H1 (cell line): ENCODE measurements at regions not wholly inside any gene's neighbourhood (a gene's known extent, or its start where the extent isn't known, plus 50 kb on each side); places are given as distances from the start of the nearest gene placed in this dataset.

Source experiments
- CTCF ChIA-PET: fragments of 300-600 bp; sonication (Branson Sonifier 250); formaldehyde crosslinking; loops from one replicate; lab custom pipeline; 2021; ENCODE audit not compliant: partially characterized antibody; lab: Charles Lee
- POLR2A ChIA-PET: fragments of 300-600 bp; sonication (Branson Sonifier 250); formaldehyde crosslinking; loops from one replicate; lab custom pipeline; 2021; ENCODE audit warnings: inconsistent platforms; ENCODE audit not compliant: partially characterized antibody; lab: Charles Lee
- DNase-seq, 2 experiments: peaks; one replicate each; pipeline versions ENCODE4 v3.0.0 to v3.0.0-alpha.2; 2010 to 2022; ENCODE audit warnings: low spot score in 2 of 2, low read depth in 1 of 2, mixed read lengths in 1 of 2
- FAIRE-seq: peaks from 2 replicates; lab custom pipeline; 2011; peaks lifted over from hg19 to GRCh38; lab: Jason Lieb, UNC
- H2AFZ ChIP-seq: 2 replicates; pipeline ENCODE4 v1.8.1; 2012; ENCODE audit warnings: low read length, inconsistent platforms
- H2AK5ac ChIP-seq: 2 replicates; pipeline ENCODE4 v1.6.1; 2013; ENCODE audit warnings: low read depth, low read length
- H2BK120ac ChIP-seq: replicated peaks from 2 replicates; pipeline ENCODE3; 2013; ENCODE audit warnings: low read depth, low read length, inconsistent platforms
- H2BK12ac ChIP-seq: 2 replicates; pipeline ENCODE4 v1.6.1; 2013; ENCODE audit warnings: low read depth, low read length
- H2BK15ac ChIP-seq: 2 replicates; pipeline ENCODE4 v1.6.1; 2013; ENCODE audit warnings: low read length
- H2BK20ac ChIP-seq: 2 replicates; pipeline ENCODE4 v1.6.1; 2013; ENCODE audit warnings: low read length
- H2BK5ac ChIP-seq: 2 replicates; pipeline ENCODE4 v1.6.1; 2013; ENCODE audit warnings: low read depth, low read length
- H3K14ac ChIP-seq: 2 replicates; pipeline ENCODE4 v1.6.1; 2013; ENCODE audit warnings: inconsistent platforms; ENCODE audit not compliant: insufficient read length
- H3K18ac ChIP-seq: 2 replicates; pipeline ENCODE4 v1.6.1; 2013; ENCODE audit warnings: low read length; ENCODE audit errors: extremely low read depth
- H3K23ac ChIP-seq: 2 replicates; pipeline ENCODE4 v1.6.1; 2013; ENCODE audit warnings: inconsistent platforms; ENCODE audit not compliant: insufficient read length
- H3K23me2 ChIP-seq: 2 replicates; pipeline ENCODE4 v1.6.1; 2013; ENCODE audit warnings: low read depth, low read length
- H3K27ac ChIP-seq: 2 replicates; pipeline ENCODE4 v1.6.1; 2011; ENCODE audit warnings: low read depth, low read length, inconsistent platforms
- H3K27me3 ChIP-seq, 4 experiments: replicated peaks in 1 of 4; 1 replicate in 1 of 4; 2 replicates in 3 of 4; pipeline versions ENCODE4 v1.6.1 to v1.8.1; 2011 to 2013; ENCODE audit warnings: low read length in 3 of 4, mild to moderate bottlenecking in 3 of 4, inconsistent platforms in 2 of 4, mixed read lengths in 2 of 4, moderate library complexity in 1 of 4; ENCODE audit not compliant: control insufficient read depth in 3 of 4, insufficient read depth in 3 of 4; ENCODE audit errors: extremely low read depth in 1 of 4
- H3K36me3 ChIP-seq, 4 experiments: 2 replicates each; pipeline versions ENCODE4 v1.6.1 to v1.8.1; 2011 to 2013; ENCODE audit warnings: mild to moderate bottlenecking in 4 of 4, low read length in 3 of 4, moderate library complexity in 2 of 4, control low read depth in 1 of 4, inconsistent platforms in 1 of 4; ENCODE audit not compliant: insufficient read depth in 4 of 4, control insufficient read depth in 2 of 4
- H3K4ac ChIP-seq: replicated peaks from 2 replicates; pipeline ENCODE3; 2013; ENCODE audit warnings: low read length, low read depth, mixed read lengths, inconsistent platforms; ENCODE audit not compliant: insufficient read length
- H3K4me1 ChIP-seq, 4 experiments: replicated peaks in 1 of 4; 1 replicate in 1 of 4; 2 replicates in 3 of 4; pipeline versions ENCODE4 v1.6.1 to v1.8.1; 2011 to 2013; ENCODE audit warnings: low read length in 3 of 4, inconsistent platforms in 2 of 4, mixed read lengths in 1 of 4; ENCODE audit not compliant: insufficient read depth in 4 of 4, control insufficient read depth in 3 of 4
- H3K4me2 ChIP-seq, 2 experiments: 2 replicates each; pipeline versions ENCODE4 v1.6.1 to v1.8.1; 2011 to 2013; ENCODE audit warnings: low read depth in 2 of 2, low read length in 2 of 2, control low read depth in 1 of 2, inconsistent platforms in 1 of 2, mild to moderate bottlenecking in 1 of 2; ENCODE audit not compliant: insufficient read depth in 1 of 2
- H3K4me3 ChIP-seq, 4 experiments: fragments of 200-600, 300-600 bp in 1 of 4; sonication (generic), shearing (Covaris generic), sonication (Bioruptor Twin) in 1 of 4; 2 replicates each; pipeline versions ENCODE4 v1.5.1 to v1.8.1; 2011 to 2016; ENCODE audit warnings: low read length in 4 of 4, low read depth in 3 of 4, control low read depth in 2 of 4, inconsistent platforms in 2 of 4, mild to moderate bottlenecking in 2 of 4, mixed read lengths in 1 of 4, moderate library complexity in 1 of 4; ENCODE audit not compliant: insufficient read depth in 2 of 4; ENCODE audit errors: extremely low read depth in 1 of 4
- H3K56ac ChIP-seq: replicated peaks from 2 replicates; pipeline ENCODE3; 2013; ENCODE audit warnings: low read depth, mild to moderate bottlenecking, mixed read lengths, low read length, inconsistent platforms; ENCODE audit not compliant: insufficient read length
- H3K79me1 ChIP-seq: 2 replicates; pipeline ENCODE4 v1.6.1; 2013; ENCODE audit warnings: low read depth, low read length, control low read depth
- H3K79me2 ChIP-seq, 2 experiments: 2 replicates each; pipeline versions ENCODE4 v1.6.1 to v1.8.1; 2012 to 2013; ENCODE audit warnings: low read length in 2 of 2, mild to moderate bottlenecking in 2 of 2, inconsistent platforms in 1 of 2; ENCODE audit not compliant: insufficient read depth in 2 of 2, control insufficient read depth in 1 of 2
- H3K9ac ChIP-seq, 4 experiments: replicated peaks in 1 of 4; 1 replicate in 1 of 4; 2 replicates in 3 of 4; pipeline versions ENCODE4 v1.6.1 to v1.8.1; 2011 to 2013; ENCODE audit warnings: low read depth in 3 of 4, low read length in 3 of 4, control low read depth in 2 of 4, mild to moderate bottlenecking in 2 of 4, moderate library complexity in 2 of 4, inconsistent platforms in 1 of 4; ENCODE audit errors: extremely low read depth in 1 of 4
- H3K9me3 ChIP-seq, 2 experiments: 2 replicates each; pipeline versions ENCODE4 v1.6.1 to v1.8.1; 2012 to 2013; ENCODE audit warnings: mild to moderate bottlenecking in 2 of 2, moderate library complexity in 2 of 2, control low read depth in 1 of 2, inconsistent platforms in 1 of 2, low read depth in 1 of 2, low read length in 1 of 2, mixed read lengths in 1 of 2; ENCODE audit not compliant: insufficient read depth in 2 of 2
- H4K20me1 ChIP-seq, 2 experiments: replicated peaks in 1 of 2; 2 replicates each; pipeline versions ENCODE3 to v1.8.1; 2011 to 2013; ENCODE audit warnings: inconsistent platforms in 2 of 2, low read length in 2 of 2, mild to moderate bottlenecking in 1 of 2; ENCODE audit not compliant: insufficient read depth in 2 of 2, control insufficient read depth in 1 of 2
- H4K5ac ChIP-seq: 2 replicates; pipeline ENCODE4 v1.6.1; 2013; ENCODE audit warnings: low read length, low read depth, mixed read lengths, inconsistent platforms; ENCODE audit not compliant: insufficient read length
- H4K8ac ChIP-seq: 2 replicates; pipeline ENCODE4 v1.8.0; 2013; ENCODE audit warnings: mild to moderate bottlenecking, moderate library complexity, low read length, inconsistent platforms; ENCODE audit not compliant: insufficient read depth; ENCODE audit errors: extremely low read depth
- H4K91ac ChIP-seq: replicated peaks from 2 replicates; pipeline ENCODE3; 2013; ENCODE audit warnings: low read length, mixed read lengths, inconsistent platforms; ENCODE audit not compliant: insufficient read length
- ATF2 ChIP-seq: IDR thresholded peaks from 2 replicates; pipeline ENCODE4 v1.6.1; 2012; ENCODE audit warnings: low read length, inconsistent platforms
- BACH1 ChIP-seq: IDR thresholded peaks from 2 replicates; pipeline ENCODE4 v1.6.1; 2012; ENCODE audit warnings: low read length, improper control_type of control experiment
- CBX5 ChIP-seq: fragments of 300-800, 300-1000 bp; sonication (generic); IDR thresholded peaks from 2 replicates; pipeline ENCODE4 v1.7.1; 2016; ENCODE audit warnings: antibody characterized with exemption, low read length, low read depth
- EGR1 ChIP-seq: IDR thresholded peaks from 2 replicates; pipeline ENCODE4 v1.6.1; 2011; ENCODE audit warnings: low read depth, low read length, borderline replicate concordance
- GABPA ChIP-seq: IDR thresholded peaks from 2 replicates; pipeline ENCODE4 v1.6.1; 2011; ENCODE audit warnings: mild to moderate bottlenecking, low read length, moderate library complexity, borderline replicate concordance; ENCODE audit not compliant: insufficient read depth
- KDM5A ChIP-seq: fragments of 200-600 bp; IDR thresholded peaks from 2 replicates; pipeline ENCODE4 v1.7.1; 2012; ENCODE audit warnings: mild to moderate bottlenecking, low read length, inconsistent platforms, mixed read lengths
- PHF8 ChIP-seq: fragments of 200-600 bp; sonication (generic); conservative IDR thresholded peaks from 2 replicates; pipeline ENCODE4 v1.7.1; 2012; ENCODE audit warnings: low read depth, mild to moderate bottlenecking, inconsistent platforms, low read length, moderate library complexity
- RNF2 ChIP-seq: fragments of 200-900, 300-1000 bp; sonication (generic); IDR thresholded peaks from 2 replicates; pipeline ENCODE4 v1.7.1; 2016; ENCODE audit warnings: borderline replicate concordance, low read depth, mild to moderate bottlenecking, antibody characterized with exemption, low read length; ENCODE audit not compliant: poor library complexity, severe bottlenecking; ENCODE audit errors: missing control alignments
- SAP30 ChIP-seq: fragments of 300-600 bp; sonication (generic); IDR thresholded peaks from 2 replicates; pipeline ENCODE4 v1.7.1; 2012; ENCODE audit warnings: low read length, moderate library complexity, mild to moderate bottlenecking, inconsistent platforms; ENCODE audit not compliant: insufficient read depth, insufficient replicate concordance
- SIRT6 ChIP-seq: IDR thresholded peaks from one replicate; pipeline ENCODE4 v1.7.1; 2012; ENCODE audit warnings: low read length, inconsistent platforms
- SP2 ChIP-seq: IDR thresholded peaks from 2 replicates; pipeline ENCODE4 v1.6.1; 2012; ENCODE audit warnings: mild to moderate bottlenecking, low read length, inconsistent platforms
- SP4 ChIP-seq: IDR thresholded peaks from 2 replicates; pipeline ENCODE4 v1.6.1; 2012; ENCODE audit warnings: low read length, inconsistent platforms
- YY1 ChIP-seq: IDR thresholded peaks from 2 replicates; pipeline ENCODE4 v1.6.1; 2011; ENCODE audit warnings: low read depth, mild to moderate bottlenecking, low read length
- ZNF274 ChIP-seq: IDR thresholded peaks from 2 replicates; pipeline ENCODE4 v1.7.0; 2012; ENCODE audit warnings: low read length, borderline replicate concordance; ENCODE audit errors: extremely low read depth
- WGBS, 2 experiments: shearing (Covaris generic) in 1 of 2; methylation state at CpG; one replicate each; pipeline versions ENCODE4 v1.1.6 to v1.1.7; 2013 to 2015; ENCODE audit warnings: low lambda C conversion rate in 2 of 2, mixed read lengths in 2 of 2, inconsistent platforms in 1 of 2, low coverage in 1 of 2, missing lambda C conversion rate in 1 of 2; ENCODE audit not compliant: insufficient replicate concordance in 2 of 2, insufficient coverage in 1 of 2, insufficient read length in 1 of 2; ENCODE audit errors: extremely low coverage in 1 of 2, missing lambda C conversion rate in 1 of 2; 5-methylcytosine and 5-hydroxymethylcytosine counted together

DNA sequence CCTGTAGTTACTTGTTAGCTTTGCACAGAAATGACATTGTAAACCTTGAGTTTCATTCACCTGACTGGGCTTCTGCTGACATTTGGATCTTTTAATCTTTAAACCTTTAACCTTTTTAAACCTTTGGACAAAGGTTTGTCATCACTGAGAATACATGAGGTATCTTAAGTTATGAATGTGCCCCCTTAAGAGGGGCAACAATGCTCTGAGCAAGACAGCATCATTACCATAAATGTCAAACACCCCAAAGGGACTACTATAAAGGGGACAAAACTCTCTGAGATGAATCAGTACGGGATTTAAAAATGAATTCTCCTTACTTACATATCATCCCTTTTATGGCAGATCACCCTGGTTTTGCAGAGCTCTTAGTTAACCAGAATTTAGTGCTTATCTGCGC, 203.3 kb downstream of the COG6 start:
- CTCF ChIA-PET, result no interaction called here
- Histone ChIP-seq H3K14ac (no peak overlapping the region), H3K23me2 (no peaks in the 10 kb centered on the region), H3K9ac (no peak overlapping the region), H3K36me3 (no peaks in the 10 kb centered on the region), H4K8ac (no peak overlapping the region), H3K4me2 (no peak overlapping the region), H2BK12ac (no peak overlapping the region), H3K18ac (no peak overlapping the region), H3K79me2 (no peaks in the 10 kb centered on the region), H3K27ac (no peak overlapping the region), H3K9me3 (peaks cover 0 to 1% of the 10 kb centered on the region in 2 experiments; a peak in 1 of 4 replicates), H2AK5ac (no peak overlapping the region), H4K20me1 (no peaks in the 10 kb centered on the region), H2BK15ac (no peak overlapping the region), H3K4me3 (no peak overlapping the region), H2BK5ac (no peak overlapping the region), H3K27me3 (no peaks in the 10 kb centered on the region), H2BK20ac (no peak overlapping the region), H3K4ac (no peak overlapping the region), H3K79me1 (no peaks in the 10 kb centered on the region), H3K4me1 (no peaks in the 10 kb centered on the region; a peak in 1 of 7 replicates), H2BK120ac (no peak overlapping the region), H3K23ac (no peak overlapping the region), H4K5ac (no peak overlapping the region), H3K56ac (no peak overlapping the region), H4K91ac (no peak overlapping the region), H2AFZ (no peak overlapping the region)
- DNase-seq (no peak), FAIRE-seq (no peak)
- POLR2A ChIA-PET, result no interaction called here
- 86% methylated on average over 2 of the region's 2 CpGs; no CpG with 5 or more reads in 1 of the 2 experiments for WGBS, 2 experiments
- TF ChIP-seq BACH1 (no peak), SIRT6 (no peak), SAP30 (no peak), YY1 (no peak), SP4 (no peak), GABPA (no peak), CBX5 (no peak), ZNF274 (no peak), KDM5A (no peak), SP2 (no peak), EGR1 (no peak), RNF2 (no peak), ATF2 (no peak), PHF8 (no peak)
